ENCODE measurements at regions not wholly inside any gene's neighbourhood (a gene's known extent, or its start where the extent isn't known, plus 50 kb on each side); places are given as distances from the start of the nearest gene placed in this dataset.
"Not testable (repeated sequence)": the region's sequence is repeated elsewhere in the genome, so short reads cannot be mapped to it uniquely, and the experiment has no call there.

DNA sequence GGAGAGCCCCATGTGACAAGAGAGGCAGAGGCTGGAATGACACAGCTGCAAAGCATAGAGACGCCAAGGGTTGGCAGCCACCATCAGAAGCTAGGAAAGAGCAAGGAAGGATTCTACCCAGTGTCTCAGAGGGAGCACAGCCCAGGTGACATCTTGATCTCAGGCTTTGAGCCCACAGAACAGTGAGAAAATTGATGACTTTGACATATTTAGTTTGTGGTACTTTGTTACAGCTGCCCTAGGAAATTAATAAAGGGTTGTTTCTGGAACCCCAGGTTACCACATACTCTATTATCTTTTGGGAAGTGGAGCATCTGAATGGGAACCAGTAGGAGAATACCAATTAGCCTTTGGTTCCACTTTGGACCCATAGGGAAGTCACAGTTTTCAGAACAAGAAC is 231.7 kb downstream of the ZNF621 start:
- Histone ChIP-seq H3K9ac (ENCODE audit: low read depth, low read length) (no peak overlapping the region), H3K9me3 (ENCODE audit: insufficient read depth, low read depth, low read length) (no peaks in the 10 kb centered on the region), H3K27me3 (ENCODE audit: insufficient read depth, low read length) (no peaks in the 10 kb centered on the region), H3K36me3 (ENCODE audit: insufficient read depth, low read depth, low read length) (no peaks in the 10 kb centered on the region), H3K4me3 (ENCODE audit: low read length) (no peak overlapping the region), H3K27ac (ENCODE audit: low read length) (no peak overlapping the region), H3K4me1 (ENCODE audit: insufficient read depth, low read length) (no peaks in the 10 kb centered on the region)

DNA sequence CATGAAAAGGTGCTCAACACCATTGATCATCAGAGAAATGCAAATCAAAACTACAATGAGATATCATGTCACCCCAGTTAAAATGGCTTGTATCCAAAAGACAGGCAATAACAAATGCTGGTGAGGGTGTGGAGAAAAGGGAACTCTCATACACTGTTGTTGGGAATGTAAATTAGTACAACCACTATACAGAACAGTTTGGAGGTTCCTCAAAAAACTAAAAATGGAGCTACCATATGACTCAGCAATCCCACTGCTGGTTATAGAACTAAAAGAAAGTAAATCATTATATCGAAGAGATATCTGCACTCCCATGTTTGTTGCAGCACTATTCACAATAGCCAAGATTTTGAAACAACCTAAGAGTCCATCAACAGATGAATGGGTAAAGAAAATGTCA is 238.0 kb downstream of the ZNF621 start:
- H3K27ac ChIP-seq (ENCODE audit: low read length); H3K36me3 ChIP-seq (ENCODE audit: insufficient read depth, low read depth, low read length); H3K9me3 ChIP-seq (ENCODE audit: insufficient read depth, low read depth, low read length); H3K4me1 ChIP-seq (ENCODE audit: insufficient read depth, low read length); H3K27me3 ChIP-seq (ENCODE audit: insufficient read depth, low read length); H3K9ac ChIP-seq (ENCODE audit: low read depth, low read length); H3K4me3 ChIP-seq (ENCODE audit: low read length): not testable (repeated sequence)

DNA sequence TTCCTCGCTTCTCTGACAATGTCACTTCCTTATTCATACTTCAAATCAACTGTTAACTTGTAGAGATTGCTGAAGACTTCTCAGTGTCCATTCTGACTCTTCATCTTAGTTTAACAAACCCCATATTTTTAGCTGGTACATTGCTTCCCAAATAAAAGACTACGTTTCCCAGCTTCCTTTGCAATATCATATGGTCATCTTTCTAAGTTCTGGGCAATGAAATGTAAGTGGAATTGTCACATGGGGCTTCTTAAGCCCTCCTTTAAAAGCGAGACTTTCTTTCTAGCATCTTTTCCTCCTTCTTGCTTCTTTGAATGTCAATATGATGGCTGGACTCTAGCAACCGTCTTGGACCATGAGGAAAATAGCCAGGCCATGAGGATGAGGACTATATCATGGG is 239.0 kb downstream of the ZNF621 start:
- Histone ChIP-seq H3K9me3 (ENCODE audit: insufficient read depth, low read depth, low read length) (no peaks in the 10 kb centered on the region), H3K4me1 (ENCODE audit: insufficient read depth, low read length) (no peaks in the 10 kb centered on the region), H3K27me3 (ENCODE audit: insufficient read depth, low read length) (no peaks in the 10 kb centered on the region), H3K4me3 (ENCODE audit: low read length) (no peak overlapping the region; the same call in 1 of the 2 replicates), H3K27ac (ENCODE audit: low read length) (no peak overlapping the region), H3K9ac (ENCODE audit: low read depth, low read length) (no peak overlapping the region), H3K36me3 (ENCODE audit: insufficient read depth, low read depth, low read length) (no peaks in the 10 kb centered on the region)

DNA sequence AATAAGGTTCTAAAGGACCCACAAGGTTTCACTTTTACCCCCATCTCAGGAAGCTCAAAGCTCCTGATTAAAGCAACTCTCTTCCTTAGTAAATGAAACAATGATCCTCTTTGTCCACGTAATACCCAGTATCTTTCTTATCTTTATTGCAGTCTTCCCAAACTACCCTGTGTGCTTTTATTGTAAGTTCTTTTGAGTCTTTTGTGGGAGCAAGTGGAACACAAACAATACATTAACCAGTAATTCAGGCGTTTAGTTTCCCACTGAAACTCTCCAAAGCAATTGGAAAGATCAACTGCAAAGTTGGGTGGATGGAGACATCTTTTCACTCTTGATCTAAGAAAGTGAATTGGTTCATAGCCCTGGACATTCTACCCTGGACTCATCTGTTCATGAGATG is 240.0 kb downstream of the ZNF621 start:
- no peaks in the 10 kb centered on the region for H3K27me3 ChIP-seq (ENCODE audit: insufficient read depth, low read length)
- H3K9ac ChIP-seq (ENCODE audit: low read depth, low read length): no peak overlapping the region
- no peaks in the 10 kb centered on the region for H3K36me3 ChIP-seq (ENCODE audit: insufficient read depth, low read depth, low read length)
- H3K9me3 ChIP-seq (ENCODE audit: insufficient read depth, low read depth, low read length): no peaks in the 10 kb centered on the region
- no peaks in the 10 kb centered on the region for H3K4me1 ChIP-seq (ENCODE audit: insufficient read depth, low read length)
- no peak overlapping the region for H3K27ac ChIP-seq (ENCODE audit: low read length)
- H3K4me3 ChIP-seq (ENCODE audit: low read length): no peak overlapping the region

DNA sequence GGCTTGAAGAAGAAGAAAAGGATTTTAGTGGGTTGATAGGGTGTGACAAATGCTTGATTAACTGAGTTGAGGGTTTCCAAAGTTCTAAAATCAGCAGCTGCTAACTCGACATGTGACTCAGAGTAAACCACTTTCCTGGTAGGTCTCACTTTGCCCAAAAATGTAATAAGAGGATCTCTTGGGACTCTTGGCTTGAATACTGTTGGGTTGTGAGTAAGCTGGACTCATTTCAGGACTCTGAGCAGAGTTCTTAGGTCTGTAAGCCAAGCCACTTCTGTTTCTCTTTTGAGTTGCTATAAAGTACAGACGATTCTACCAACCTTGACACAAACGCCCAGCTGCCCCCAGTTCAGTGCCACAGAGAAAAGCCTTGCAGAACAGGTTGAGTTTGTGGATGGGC is 241.1 kb downstream of the ZNF621 start:
- H3K4me3 ChIP-seq (ENCODE audit: low read length): no peak overlapping the region
- no peaks in the 10 kb centered on the region for H3K9me3 ChIP-seq (ENCODE audit: insufficient read depth, low read depth, low read length)

DNA sequence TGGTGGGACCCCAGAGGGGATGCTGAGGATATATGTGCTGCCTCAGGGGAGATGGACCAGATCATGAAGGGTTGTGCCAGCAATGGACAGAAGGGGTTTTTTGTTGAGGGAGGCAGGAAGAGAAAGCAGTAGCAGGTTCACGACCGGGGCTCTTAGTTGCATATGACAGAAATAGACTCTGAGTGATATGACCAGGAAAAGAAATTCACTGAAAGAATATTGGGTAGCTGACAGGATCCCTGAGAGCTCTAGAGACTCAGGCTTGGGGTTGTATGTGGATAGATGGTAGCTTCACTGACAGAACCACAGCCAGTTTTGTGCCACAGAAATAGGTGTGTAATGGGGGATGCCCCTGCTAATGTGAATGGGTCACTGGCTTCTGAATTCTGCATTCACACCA is 241.6 kb downstream of the ZNF621 start:
- Histone ChIP-seq H3K9ac (ENCODE audit: low read depth, low read length) (no peak overlapping the region), H3K4me1 (ENCODE audit: insufficient read depth, low read length) (no peaks in the 10 kb centered on the region), H3K27me3 (ENCODE audit: insufficient read depth, low read length) (no peaks in the 10 kb centered on the region), H3K27ac (ENCODE audit: low read length) (no peak overlapping the region), H3K36me3 (ENCODE audit: insufficient read depth, low read depth, low read length) (no peaks in the 10 kb centered on the region), H3K4me3 (ENCODE audit: low read length) (no peak overlapping the region), H3K9me3 (ENCODE audit: insufficient read depth, low read depth, low read length) (no peaks in the 10 kb centered on the region)

More for the DNA sequence above, 241.1 kb downstream of the ZNF621 start:
- H3K9ac ChIP-seq (ENCODE audit: low read depth, low read length): no peak overlapping the region
- no peaks in the 10 kb centered on the region for H3K4me1 ChIP-seq (ENCODE audit: insufficient read depth, low read length)
- H3K27me3 ChIP-seq (ENCODE audit: insufficient read depth, low read length): no peaks in the 10 kb centered on the region
- H3K36me3 ChIP-seq (ENCODE audit: insufficient read depth, low read depth, low read length): no peaks in the 10 kb centered on the region
- no peak overlapping the region for H3K27ac ChIP-seq (ENCODE audit: low read length)

DNA sequence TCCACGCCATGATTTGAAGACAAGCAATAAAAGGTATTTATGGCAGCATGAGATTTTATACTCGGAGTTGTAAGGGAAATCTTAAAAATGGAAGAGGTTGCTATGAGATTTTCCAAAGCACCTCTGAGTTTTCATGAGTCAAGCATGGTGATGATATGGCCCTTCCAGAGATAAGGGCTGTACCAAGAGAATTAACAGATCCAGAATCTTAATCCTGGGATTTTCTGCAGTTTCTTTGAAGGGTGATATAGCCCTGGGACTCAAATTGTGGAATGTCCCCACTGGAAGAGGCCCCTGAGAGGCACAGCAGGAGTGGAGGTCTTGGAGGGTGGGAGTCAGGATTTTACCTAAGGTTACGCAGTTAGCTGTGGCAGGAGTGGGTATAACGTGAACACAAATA is 243.3 kb downstream of the ZNF621 start:
- Histone ChIP-seq H3K9ac (ENCODE audit: low read depth, low read length) (no peak overlapping the region), H3K27me3 (ENCODE audit: insufficient read depth, low read length) (no peaks in the 10 kb centered on the region), H3K27ac (ENCODE audit: low read length) (no peak overlapping the region), H3K36me3 (ENCODE audit: insufficient read depth, low read depth, low read length) (no peaks in the 10 kb centered on the region), H3K4me3 (ENCODE audit: low read length) (no peak overlapping the region), H3K4me1 (ENCODE audit: insufficient read depth, low read length) (no peaks in the 10 kb centered on the region), H3K9me3 (ENCODE audit: insufficient read depth, low read depth, low read length) (no peaks in the 10 kb centered on the region)

DNA sequence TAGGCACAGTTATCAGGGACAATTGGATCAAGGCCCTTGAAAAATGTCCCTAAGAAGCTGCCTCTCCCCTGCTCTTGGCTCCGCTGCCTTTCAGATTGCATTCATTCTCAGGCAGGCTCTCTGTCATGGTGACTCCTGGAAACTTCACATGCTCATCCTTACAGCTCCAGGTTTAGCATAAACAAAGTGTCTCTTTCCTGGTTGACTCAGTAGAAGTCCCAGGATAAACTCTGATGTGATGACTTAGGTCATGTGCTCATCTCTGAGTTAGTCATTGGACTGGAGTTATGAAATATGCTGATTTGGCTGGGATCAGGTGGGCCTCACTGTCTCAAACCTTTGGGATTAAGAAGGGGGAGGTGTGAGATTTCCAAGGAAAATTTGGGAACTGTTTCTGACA is 243.8 kb downstream of the ZNF621 start:
- no peak overlapping the region for H3K9ac ChIP-seq (ENCODE audit: low read depth, low read length)

DNA sequence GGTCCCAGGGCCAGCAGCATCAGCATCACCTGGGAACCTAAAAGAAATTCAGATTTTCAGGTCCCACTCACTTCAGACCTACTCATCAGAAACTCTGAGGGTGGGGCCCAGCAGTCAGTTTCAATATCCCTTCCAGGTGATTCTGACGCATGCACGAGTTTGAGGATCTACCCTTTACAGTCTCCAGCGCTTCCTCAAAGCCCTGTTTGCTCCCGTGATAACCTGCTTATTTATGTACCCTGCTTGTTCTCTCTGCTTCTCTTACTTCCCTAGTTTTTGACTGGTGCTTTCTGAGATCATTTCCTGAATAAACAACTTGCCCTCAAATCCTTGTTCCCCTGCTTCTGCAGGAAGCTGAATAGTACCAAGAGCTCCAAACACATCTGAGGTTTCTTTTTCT is 245.3 kb downstream of the ZNF621 start:
- Histone ChIP-seq H3K36me3 (ENCODE audit: insufficient read depth, low read depth, low read length) (no peaks in the 10 kb centered on the region), H3K4me3 (ENCODE audit: low read length) (no peak overlapping the region), H3K9me3 (ENCODE audit: insufficient read depth, low read depth, low read length) (no peaks in the 10 kb centered on the region), H3K27ac (ENCODE audit: low read length) (no peak overlapping the region), H3K27me3 (ENCODE audit: insufficient read depth, low read length) (no peaks in the 10 kb centered on the region), H3K9ac (ENCODE audit: low read depth, low read length) (no peak overlapping the region), H3K4me1 (ENCODE audit: insufficient read depth, low read length) (no peaks in the 10 kb centered on the region)

More for the DNA sequence above, 243.8 kb downstream of the ZNF621 start:
- Histone ChIP-seq H3K4me1 (ENCODE audit: insufficient read depth, low read length) (no peaks in the 10 kb centered on the region), H3K4me3 (ENCODE audit: low read length) (no peak overlapping the region), H3K36me3 (ENCODE audit: insufficient read depth, low read depth, low read length) (no peaks in the 10 kb centered on the region), H3K27ac (ENCODE audit: low read length) (no peak overlapping the region), H3K9me3 (ENCODE audit: insufficient read depth, low read depth, low read length) (no peaks in the 10 kb centered on the region), H3K27me3 (ENCODE audit: insufficient read depth, low read length) (no peaks in the 10 kb centered on the region)

DNA sequence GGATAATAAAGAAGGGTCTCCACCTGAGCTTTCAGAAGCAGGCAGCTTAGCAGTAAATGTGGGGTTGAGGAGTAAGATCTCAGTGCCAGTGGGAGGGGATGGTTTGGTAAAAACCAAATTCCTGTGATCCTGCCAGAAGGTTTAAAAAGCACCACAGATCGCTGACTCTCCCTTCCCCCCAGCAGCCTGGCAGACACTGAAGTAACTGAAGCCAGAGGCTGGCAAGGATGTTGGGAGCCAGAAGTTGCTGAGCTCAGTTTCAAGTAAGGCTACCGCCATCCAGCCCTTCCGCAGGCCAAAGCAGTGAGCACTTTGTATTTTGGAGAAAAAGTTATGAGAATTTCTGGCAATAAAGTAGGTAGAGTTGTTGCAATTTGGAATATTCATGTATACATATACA is 246.4 kb downstream of the ZNF621 start:
- Histone ChIP-seq H3K4me3 (ENCODE audit: low read length) (no peak overlapping the region), H3K27ac (ENCODE audit: low read length) (no peak overlapping the region), H3K36me3 (ENCODE audit: insufficient read depth, low read depth, low read length) (no peaks in the 10 kb centered on the region), H3K27me3 (ENCODE audit: insufficient read depth, low read length) (no peaks in the 10 kb centered on the region), H3K9me3 (ENCODE audit: insufficient read depth, low read depth, low read length) (no peaks in the 10 kb centered on the region), H3K4me1 (ENCODE audit: insufficient read depth, low read length) (no peaks in the 10 kb centered on the region), H3K9ac (ENCODE audit: low read depth, low read length) (no peak overlapping the region)

DNA sequence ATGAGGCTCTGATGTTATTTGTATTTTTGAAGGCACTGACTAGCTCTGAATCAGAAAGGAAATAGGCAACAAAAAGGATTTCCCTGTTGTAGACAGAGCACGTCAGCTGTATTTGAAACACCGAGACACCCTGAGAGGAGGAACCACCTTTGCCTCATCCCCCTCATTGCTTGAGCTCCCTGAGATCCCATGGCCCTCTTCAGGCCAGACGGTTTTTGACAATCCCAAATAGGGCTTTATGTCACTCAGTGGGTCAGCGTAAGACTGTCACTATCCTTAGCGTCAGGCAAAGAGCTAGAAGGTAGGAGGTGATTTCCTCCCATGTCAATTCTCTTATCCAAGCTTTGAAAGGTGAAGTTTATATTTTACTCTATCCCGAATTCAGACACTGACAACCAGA is 254.3 kb downstream of the ZNF621 start:
- Histone ChIP-seq H3K27me3 (ENCODE audit: insufficient read depth, low read length) (no peaks in the 10 kb centered on the region), H3K4me3 (ENCODE audit: low read length) (no peak overlapping the region), H3K9me3 (ENCODE audit: insufficient read depth, low read depth, low read length) (no peaks in the 10 kb centered on the region), H3K27ac (ENCODE audit: low read length) (no peak overlapping the region), H3K4me1 (ENCODE audit: insufficient read depth, low read length) (no peaks in the 10 kb centered on the region), H3K36me3 (ENCODE audit: insufficient read depth, low read depth, low read length) (no peaks in the 10 kb centered on the region), H3K9ac (ENCODE audit: low read depth, low read length) (no peak overlapping the region)

DNA sequence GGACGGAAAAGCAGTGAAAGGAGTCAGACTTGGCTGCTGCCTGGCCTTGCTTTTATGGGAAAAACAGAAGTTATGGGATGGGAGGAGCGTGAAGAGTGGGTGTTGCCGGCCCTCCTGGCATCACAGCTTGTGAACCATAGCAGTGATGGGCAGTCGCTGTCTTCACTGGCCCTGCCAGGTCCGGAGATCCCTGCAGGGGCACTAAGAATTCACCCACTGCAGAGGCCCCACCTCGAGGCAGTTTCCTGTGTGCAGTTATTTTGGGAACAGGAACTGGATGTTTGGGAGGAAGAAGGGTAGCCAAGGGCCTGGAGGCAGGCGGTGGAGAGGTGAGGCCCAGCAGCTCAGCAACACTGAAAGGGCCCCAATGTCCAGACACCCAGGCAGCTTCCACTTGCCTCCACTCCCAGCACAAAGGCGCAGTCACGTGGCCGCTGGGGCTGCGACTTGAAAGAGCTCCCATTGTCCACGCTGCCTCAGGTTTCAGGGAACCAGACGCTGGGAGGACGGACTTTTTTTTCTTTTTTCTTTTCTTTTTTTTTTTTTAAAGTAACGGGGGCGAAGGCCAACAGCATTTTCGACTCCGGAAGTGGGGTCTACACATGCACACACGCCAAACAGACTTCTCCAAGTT is 255.6 kb downstream of the ZNF621 start:
- Histone ChIP-seq H3K36me3 (ENCODE audit: insufficient read depth, low read depth, low read length) (no peaks in the 10 kb centered on the region), H3K27me3 (ENCODE audit: insufficient read depth, low read length) (no peaks in the 10 kb centered on the region), H3K4me1 (ENCODE audit: insufficient read depth, low read length) (no peaks in the 10 kb centered on the region), H3K9ac (ENCODE audit: low read depth, low read length) (no peak overlapping the region), H3K9me3 (ENCODE audit: insufficient read depth, low read depth, low read length) (no peaks in the 10 kb centered on the region), H3K27ac (ENCODE audit: low read length) (no peak overlapping the region), H3K4me3 (ENCODE audit: low read length) (no peak overlapping the region)

Measured in iPS-20b (cell line).